ENCODE measurements at regions not wholly inside any gene's neighbourhood (a gene's known extent, or its start where the extent isn't known, plus 50 kb on each side); places are given as distances from the start of the nearest gene placed in this dataset.
"Not testable (repeated sequence)": the region's sequence is repeated elsewhere in the genome, so short reads cannot be mapped to it uniquely, and the experiment has no call there.

DNA sequence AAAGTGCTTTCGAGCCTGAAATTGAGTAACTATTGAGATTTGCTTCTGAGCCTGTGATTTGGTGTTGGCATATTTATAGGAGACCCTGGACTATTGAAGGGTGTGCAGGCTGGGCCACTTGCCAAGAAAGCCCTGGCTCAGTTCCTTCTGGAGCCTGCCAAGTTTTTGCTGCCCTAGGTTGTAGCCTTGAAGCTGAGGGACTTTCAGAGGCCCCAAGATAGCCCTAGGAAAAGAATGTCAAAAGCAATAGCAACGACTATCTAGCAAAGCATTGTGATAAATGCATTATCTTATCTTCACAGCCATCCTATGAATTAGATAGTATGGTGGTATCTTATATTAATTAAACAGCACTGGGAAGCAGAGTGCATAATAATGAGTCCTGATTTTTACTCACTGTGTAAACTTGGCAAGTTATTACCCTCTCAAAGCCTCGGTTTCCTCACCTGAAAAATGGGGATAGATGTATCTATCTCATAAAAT lies 473.7 kb upstream of the PODXL start:
- DNase-seq (ENCODE audit: low spot score): no peak

DNA sequence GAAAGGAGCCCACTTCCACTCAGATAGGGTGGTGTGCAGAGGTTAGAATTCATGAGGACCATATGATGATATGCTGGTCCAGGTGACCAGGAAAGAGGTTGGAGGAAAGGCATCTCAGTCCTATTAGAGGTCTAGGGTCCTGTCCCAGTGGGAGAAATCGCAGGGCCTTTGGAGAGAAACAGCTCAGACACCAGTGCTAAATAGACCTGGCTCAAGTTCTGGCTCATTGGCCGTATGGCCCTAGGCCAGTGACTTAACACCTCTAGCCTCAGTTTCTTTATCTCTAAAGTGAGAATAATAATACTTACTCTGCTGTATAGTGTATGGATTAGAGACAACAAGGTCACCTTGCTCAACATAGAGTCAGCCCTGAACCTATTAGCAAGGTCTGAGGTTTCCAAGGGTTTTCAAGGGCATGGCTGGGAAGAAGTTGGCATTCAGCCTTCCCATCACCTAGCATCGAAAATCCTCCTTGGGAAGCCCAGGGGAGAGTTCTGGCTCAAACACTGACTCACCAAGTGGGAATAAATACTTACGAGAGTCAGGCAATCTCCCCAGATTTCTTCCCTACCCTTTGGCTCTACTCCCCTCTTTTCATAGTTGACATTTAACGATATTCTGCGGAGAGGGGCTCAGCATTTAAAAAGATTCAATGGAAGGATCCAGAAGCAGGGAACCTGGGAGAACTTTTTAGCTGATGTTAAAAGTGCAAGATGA lies 473.1 kb upstream of the PODXL start:
- DNase-seq (ENCODE audit: low spot score): no peak

DNA sequence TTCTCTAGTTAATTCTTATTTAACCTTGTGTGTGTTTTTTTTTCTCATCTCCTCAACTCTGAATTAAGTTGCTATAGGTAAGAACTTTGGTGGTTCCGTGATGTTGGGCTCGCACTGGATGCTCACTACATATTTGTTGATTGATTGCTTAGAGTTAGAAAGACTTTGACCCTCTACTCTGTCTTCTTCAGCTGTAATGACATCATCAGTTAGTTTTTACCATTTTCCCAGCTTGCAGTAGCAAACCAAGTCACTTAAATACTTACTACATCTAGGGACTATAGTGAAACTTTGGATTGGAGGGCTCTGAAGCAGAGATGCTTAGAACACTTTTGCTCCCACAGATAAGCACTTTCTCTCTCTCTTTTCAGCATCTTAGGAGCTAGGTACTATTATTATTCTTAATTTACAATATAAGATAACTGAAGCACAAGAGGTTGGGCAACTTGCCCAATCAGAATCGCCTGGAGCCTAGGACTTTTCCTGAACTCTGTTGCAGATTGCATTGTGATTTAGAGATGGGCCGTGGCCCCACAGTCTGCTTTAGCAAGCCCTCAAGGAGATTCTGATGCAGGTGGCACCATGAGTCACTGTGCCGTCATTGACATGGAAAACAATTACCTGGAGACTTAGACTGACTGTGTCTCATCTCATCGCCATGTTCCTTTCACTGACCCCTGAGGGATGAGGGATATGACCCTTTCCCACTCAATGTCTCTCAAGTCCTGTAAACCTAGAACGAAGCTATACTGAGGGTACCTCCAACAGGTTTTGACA lies 471.9 kb upstream of the PODXL start:
- no peak for DNase-seq (ENCODE audit: low spot score)

DNA sequence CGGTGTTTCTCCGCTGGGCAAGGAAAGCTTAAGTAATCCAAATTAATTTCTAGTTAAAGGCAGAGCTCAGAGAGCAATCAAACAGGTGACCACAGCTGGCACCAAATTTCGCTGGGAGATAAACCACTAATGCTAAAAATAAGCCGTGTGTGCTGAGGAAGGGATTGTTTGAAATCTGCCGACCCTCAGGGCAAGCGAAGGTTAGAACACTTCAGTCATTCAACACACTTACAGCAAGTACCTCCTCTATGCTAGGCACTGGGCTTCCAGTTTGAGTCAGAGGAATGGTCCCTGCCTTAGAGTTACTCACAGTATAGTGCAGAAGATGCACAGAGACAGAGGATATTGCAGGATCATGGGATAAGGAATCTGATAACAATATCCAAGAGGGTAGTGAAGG lies 467.9 kb upstream of the PODXL start:
- no peak for DNase-seq (ENCODE audit: low spot score)

DNA sequence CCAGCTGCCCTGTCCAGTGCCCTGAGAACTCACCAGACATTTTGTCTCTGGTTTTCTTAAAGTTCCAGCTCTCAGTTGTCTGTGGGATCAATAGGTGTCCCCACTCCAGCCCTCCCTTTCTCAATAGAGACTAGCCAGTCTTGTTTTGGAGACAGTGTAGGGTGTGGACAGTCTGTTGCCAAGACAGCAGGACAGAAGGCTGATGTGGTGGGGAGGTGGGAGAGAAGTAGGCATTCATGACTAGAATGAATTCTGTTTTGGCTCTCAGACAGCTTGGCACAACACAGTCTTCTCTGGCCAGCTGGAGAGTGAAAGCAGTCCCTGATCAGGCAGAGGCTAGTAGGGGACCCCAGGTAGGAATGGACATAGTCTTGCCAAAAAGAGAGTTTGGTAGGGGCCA lies 467.0 kb upstream of the PODXL start:
- no peak for DNase-seq (ENCODE audit: low spot score)

DNA sequence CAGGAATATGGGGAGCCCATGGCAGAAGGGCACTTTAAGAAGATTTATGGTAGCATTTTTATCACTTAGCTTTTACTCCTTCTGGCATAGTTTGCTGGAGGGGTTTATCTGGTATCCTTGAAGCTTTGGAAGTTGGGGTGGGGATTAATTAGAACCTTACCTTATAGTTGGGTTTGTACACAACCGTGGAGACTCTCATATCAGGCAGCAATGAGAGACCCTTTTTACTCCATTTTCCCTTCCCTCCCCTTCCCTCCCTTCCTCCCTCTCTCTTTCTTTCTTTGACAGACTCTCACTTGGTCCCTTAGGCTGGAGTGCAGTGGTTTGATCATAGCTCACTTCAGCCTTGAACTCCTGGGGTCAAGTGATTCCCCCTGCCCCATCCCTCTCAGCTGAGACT lies 465.8 kb upstream of the PODXL start:
- DNase-seq (ENCODE audit: low spot score): no peak

DNA sequence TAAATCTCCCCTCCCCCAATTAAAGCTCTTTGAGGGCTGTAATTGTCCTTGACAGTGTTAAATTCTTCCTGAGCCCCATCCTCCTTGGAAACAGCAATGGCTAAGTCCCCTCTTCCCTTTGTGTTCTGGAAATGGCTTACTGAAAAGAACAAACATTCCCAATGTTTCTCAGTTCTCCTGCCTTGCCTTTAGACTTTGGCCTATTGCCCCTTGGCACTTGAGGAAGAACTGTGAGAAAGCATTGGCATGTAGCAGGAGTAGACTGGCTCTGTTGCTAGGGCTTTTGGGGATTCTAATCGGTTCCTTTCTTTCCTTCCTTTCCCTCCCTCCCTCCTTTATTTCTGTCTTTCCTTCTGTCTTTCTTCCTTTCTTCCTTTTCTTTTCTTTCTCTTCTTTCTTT lies 463.3 kb upstream of the PODXL start:
- no peak for DNase-seq (ENCODE audit: low spot score)

DNA sequence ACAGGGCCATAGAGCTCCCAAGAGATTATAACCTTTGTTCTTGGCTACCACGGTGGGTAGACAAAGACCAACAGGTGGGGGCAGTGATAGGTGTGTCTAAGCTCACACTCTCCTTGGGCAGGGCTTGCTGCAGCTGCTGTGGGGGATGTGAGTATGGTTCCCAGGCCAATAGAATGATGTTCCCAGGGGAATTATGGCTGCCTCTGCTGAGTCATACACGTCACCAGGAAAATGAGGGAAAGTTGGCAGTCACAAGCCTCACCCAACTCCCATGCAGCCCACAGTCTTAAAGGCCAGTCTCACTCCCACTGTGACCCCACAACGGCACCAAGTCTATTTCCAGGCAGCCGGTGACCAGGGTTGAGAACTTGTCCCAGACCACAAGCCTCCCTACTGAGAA lies 453.4 kb upstream of the PODXL start:
- DNase-seq (ENCODE audit: low spot score): no peak

DNA sequence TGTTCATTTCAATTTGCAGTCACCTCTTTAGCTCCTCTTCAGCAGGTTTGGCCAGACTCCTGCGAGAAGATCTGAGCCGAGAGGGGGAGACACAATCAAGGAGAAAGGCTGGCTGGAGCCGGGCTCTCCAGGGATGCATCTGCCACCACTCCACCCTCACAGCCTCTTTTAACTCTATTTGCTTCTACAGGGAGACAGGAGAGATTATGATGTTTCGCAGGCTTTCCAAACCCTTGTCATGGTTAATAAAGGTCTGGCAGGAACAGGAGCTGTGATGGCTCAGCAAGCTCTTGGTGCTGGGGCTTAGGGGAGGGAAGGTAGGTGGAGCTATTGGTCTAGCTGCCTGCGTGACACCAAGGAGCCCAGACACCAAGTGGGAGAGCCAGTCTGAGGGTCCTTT lies 448.1 kb upstream of the PODXL start:
- DNase-seq (ENCODE audit: low spot score): no peak

DNA sequence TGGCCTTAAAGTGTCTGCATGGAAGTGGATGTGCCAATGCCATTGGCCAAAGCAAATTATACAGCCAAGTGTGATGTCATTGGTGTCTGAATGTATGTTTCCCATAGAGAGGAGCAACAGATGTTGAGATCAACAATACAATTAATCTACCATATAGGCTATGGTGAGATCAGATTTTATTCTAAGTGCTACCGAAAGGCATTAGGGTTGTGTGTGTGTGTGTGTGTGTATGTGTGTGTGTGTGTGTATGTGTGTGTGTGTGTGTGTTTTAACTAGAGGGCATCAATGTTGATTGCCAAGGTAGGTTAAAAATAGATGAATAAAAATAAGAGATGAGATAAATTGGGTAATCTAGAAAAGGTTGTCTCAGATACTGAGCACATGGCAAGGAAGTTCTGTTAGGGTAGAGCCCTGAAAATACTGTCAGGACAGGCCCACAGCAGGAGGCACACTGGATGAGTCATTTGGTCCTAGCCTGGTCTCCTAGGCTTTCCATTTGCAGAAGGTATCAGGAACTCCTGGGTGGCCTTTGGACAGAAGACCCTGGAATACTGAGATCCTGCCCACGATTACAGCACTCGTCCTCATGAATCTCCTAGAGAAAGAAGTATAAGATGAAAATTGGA lies 446.0 kb upstream of the PODXL start:
- DNase-seq (ENCODE audit: low spot score): no peak

DNA sequence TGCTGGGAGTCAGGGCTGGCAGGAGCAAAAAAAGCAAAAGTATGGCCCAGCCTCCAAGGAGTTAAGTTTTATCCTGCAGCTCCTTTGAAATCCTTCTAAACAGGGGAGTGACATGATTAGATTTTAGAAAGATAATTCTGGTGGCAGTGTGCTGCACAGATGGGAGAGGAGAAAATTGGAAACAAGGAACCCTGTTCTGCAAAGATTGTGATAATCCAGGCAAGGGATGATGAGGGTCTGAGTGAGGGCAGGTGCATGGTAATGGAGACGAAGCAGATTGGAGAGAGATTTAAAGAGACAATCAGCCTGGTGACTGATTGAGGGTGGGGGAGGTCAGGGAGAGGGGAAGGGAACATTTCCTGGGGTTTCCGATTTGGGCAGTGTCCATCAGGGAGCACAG lies 444.7 kb upstream of the PODXL start:
- DNase-seq (ENCODE audit: low spot score): no peak

DNA sequence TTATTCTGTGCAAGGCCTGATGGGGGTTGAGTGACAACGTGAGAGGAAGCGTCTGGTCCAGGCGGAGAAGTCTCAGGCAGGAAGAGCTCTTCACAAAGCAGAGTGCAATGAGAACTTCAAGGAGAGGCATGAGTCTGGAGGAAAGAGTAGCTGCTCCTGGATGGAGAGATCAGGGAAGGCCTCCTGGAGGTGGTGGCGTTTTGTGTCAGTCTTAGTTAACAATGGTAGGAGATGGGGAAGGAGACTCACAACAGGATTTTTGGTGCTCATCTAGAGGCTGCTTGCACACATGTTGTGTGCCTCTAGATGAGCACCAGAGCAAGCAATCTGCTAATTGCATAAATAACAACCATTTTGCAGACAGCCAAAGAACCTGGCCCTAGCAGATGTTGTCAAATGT lies 442.8 kb upstream of the PODXL start:
- DNase-seq (ENCODE audit: low spot score): no peak

DNA sequence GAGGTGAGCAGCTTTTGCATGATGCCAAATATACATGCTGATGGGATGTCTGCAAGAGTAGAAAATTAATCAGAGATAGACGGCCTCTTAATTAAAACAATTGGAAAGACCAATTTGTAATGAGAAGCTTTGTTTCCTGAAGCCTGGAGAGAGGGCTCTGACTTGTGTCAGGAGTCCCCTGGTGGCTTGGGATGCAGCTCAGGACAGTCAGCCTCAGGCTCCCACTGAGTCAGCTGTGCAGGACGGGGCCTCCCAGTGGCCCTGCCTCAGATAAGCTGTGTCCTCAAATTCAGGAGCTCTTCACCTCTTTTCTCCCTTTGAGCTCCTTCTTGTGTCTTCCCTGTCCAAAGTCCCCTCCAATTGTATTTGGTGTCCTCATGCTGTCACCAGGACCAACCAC lies 438.9 kb upstream of the PODXL start:
- no peak for DNase-seq (ENCODE audit: low spot score)

DNA sequence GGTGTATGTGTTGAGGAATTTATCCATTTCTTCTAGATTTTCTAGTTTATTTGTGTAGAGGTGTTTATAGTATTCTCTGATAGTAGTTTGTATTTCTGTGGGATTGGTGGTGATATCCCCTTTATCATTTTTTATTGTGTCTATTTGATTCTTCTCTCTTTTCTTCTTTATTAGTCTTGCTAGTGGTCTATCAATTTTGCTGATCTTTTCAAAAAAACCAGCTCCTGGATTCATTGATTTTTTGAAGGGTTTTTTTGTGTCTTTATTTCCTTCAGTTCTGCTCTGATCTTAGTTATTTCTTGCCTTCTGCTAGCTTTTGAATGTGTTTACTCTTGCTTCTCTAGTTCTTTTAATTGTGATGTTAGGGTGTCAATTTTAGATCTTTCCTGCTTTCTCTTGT lies 424.6 kb upstream of the PODXL start:
- DNase-seq (ENCODE audit: low spot score): not testable (repeated sequence)

DNA sequence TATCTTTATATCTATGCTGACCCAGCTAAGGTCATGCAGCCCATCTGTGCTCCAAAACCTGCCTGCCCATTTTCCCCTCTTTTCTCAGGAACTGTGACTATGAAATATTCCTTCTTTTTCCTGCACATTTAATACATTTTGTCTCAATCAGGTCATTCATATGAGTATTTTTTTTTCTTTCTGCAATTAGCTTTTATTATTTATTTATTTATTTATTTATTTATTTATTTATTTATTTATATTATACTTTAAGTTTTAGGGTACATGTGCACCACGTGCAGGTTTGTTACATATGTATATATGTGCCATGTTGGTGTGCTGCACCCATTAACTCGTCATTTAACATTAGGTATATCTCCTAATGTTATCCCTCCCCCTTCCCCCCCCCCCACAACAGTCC lies 421.7 kb upstream of the PODXL start:
- not testable (repeated sequence) for DNase-seq (ENCODE audit: low spot score)

DNA sequence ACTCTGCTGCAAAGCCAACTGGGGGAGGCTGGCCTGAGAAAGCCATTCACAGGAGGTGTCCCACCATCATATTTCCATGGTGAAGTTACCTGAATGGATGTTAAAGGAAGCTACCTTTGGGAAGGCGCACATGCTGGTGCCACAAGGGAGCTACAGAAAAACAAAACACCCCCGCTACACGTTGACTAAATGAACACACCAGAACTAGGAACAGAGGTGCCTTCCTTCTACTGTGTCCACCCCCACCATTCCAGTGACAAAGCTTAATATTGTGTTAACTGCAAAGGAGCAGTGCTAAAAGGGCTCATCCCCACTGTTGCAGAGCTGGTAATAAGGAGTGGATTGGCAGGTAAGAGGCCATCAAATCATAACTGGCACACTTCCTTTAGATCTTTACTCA lies 420.0 kb upstream of the PODXL start:
- DNase-seq (ENCODE audit: low spot score): no peak

DNA sequence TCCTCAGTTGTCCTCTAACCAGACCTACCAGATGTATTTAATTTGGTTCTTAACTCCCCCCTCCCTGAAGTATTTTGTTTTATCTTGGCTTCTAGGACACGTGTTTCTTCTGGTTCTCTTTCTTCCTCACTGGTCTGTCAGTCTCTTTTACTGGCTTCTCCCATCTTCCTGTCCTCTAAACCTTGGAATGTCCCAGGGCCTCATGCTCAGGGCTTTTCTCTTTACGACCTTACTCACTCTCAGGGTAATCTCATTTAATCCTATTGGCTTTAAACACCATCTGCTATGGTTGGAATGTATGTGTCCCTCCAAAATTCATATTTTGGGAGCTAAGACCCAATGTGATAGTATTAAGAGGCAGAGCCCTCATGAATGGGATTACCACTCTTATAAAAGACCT lies 418.2 kb upstream of the PODXL start:
- no peak for DNase-seq (ENCODE audit: low spot score)

DNA sequence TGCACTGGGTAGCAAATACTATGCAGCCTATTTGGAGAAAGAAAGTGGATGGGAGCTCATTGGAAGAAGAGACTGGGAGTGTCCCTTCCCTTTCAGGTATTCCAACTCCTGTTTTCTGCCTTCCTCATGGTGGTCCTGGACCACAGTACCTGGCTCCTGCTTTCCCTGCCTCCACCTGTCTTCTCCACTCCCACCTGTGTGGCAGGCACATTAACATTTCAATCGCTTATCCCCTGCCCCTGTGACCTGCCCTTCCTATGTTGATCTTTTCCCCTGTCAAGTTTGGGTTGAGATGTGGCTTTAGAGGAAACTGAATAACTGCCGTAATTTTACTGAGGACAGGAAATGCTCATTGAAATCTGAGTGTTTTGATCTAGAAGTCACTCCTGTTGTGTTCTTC lies 415.8 kb upstream of the PODXL start:
- no peak for DNase-seq (ENCODE audit: low spot score)

DNA sequence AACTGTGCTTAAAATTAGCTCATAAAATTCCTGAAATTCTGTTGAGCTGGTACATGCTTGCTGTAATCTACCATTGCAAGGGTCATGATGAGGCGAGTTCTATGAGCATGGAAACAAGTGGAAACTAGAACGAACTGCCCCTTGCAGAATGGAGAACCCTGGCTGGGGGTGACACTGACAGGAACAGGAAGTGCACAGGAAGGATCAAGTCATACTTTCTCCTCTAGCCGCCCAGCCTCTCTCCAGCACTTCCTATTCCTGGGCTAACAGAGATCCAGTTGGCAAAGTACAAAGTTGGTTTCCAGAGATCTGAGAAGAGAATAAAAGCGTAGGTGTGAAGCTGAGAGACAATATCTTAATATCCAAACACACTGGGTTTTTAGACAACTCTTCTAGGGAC lies 414.2 kb upstream of the PODXL start:
- DNase-seq (ENCODE audit: low spot score): no peak

DNA sequence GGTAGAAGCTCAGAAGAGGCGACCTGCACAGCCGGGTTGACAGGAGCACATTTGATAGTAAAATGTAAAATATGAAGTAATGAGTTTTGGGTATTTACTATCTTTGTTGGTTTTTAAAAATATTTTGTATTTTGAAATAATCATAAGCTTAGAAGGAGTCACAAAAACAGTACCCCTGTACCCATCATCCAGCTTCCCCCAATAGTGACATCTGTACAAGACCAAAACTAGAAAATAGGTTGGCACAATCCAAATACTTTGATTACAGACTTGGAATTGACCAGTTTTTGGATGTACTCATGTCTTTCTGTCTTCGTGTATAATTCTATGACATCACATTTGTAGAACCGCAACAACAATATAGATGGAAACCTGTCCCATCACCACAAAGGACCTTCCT lies 413.1 kb upstream of the PODXL start:
- DNase-seq (ENCODE audit: low spot score): no peak

DNA sequence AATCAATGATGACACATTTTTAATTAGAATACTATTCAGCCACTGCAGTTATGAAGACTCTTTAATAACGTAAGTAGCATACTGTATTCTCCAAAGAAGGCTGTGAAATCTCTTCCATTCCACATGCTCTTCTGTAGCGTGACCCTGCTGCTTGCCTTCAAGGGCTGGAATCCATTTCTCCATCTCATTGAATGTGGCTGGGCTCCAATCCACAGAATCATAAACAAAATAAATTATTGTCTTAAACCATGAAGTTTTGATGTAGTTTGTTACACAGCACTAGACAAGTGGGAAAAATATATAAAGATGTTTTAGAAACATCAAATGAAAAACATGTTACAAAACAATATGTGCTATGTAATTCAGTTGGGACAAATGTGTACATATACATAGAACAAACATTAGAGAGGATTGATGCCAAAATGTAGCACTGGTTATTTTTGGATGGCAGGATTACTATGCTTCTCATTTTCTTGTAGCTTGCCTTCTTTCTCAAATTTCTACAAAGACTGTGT lies 410.8 kb upstream of the PODXL start:
- no peak for DNase-seq (ENCODE audit: low spot score)

DNA sequence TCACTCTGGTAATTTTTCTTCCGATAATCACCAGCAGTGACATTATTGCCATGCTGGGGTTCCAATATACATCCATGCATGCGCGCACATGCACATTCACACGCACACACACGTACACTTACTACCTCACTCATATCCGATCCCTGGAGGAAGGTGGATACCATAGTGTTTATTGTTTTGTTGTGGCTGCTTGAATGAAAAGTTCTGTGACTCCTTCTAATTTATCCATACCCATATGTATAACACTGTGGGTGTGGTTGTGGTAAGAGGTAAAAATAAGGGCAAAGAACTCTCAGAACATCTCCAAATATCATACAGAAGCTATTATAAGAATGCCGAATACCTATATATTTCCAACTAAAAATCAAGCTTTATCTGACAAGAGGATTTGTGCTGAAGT lies 407.8 kb upstream of the PODXL start:
- no peak for DNase-seq (ENCODE audit: low spot score)

DNA sequence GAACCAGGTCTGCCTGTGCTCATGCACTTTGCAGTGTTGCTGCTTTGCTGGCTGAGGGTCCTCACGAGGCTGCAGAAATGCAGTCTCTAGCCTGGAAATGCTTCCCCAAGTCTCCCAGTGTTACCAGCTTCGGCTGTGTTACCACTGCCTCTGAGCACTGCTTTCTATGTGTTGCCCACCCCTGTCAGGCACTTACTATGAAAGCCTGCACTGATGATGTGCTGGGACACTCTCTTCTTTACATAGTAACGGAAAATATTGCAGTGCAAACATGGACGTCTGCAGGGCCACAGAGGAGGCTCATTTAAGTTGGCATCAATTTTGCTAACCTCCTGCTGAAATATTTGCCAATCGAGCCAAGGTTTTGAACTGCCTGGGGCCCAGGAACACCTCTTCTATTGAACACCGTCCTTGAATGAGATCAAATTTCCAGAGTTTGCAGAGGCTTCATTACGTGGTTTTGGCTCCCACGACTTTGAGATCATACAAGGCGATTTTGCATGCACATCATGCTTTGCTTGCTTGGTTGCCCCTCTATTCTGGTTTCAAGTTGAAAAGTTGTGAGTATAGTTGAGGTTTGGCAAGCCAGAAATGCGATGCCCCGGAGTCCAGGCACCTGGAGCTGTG lies 404.7 kb upstream of the PODXL start:
- DNase-seq (ENCODE audit: low spot score): no peak
